ENCODE measurements at regions not wholly inside any gene's neighbourhood (a gene's known extent, or its start where the extent isn't known, plus 50 kb on each side); places are given as distances from the start of the nearest gene placed in this dataset.

DNA sequence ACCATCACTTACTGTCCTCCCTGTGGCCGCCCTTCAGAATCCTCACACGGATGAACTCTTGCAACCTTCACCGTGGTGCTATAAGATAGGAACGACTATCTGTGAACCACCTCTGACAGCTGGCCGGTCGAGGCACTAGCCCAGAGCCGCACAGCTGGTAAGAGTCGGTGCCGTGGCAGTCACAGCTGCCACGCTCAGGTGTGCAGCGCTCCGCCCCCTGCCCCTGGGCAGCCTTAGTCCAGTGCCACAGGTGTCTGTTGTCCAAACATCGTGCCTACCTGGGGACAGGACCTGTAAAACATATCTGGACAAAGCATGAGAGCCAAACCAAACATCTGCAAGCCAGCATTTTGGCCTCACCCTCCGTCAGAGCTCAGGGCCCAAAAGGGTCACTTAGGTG is 55.3 kb upstream of the SALL3 start:
- H3K4me3 ChIP-seq (ENCODE audit: low read depth, low read length), result no peak overlapping the region
- TF ChIP-seq, protein P1, sequence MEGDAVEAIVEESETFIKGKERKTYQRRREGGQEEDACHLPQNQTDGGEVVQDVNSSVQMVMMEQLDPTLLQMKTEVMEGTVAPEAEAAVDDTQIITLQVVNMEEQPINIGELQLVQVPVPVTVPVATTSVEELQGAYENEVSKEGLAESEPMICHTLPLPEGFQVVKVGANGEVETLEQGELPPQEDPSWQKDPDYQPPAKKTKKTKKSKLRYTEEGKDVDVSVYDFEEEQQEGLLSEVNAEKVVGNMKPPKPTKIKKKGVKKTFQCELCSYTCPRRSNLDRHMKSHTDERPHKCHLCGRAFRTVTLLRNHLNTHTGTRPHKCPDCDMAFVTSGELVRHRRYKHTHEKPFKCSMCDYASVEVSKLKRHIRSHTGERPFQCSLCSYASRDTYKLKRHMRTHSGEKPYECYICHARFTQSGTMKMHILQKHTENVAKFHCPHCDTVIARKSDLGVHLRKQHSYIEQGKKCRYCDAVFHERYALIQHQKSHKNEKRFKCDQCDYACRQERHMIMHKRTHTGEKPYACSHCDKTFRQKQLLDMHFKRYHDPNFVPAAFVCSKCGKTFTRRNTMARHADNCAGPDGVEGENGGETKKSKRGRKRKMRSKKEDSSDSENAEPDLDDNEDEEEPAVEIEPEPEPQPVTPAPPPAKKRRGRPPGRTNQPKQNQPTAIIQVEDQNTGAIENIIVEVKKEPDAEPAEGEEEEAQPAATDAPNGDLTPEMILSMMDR (conservative IDR thresholded peaks at IDR 0.05; ENCODE audit: low read depth, low read length), result no peak
- no peak for DNase-seq (ENCODE audit: low read depth)

DNA sequence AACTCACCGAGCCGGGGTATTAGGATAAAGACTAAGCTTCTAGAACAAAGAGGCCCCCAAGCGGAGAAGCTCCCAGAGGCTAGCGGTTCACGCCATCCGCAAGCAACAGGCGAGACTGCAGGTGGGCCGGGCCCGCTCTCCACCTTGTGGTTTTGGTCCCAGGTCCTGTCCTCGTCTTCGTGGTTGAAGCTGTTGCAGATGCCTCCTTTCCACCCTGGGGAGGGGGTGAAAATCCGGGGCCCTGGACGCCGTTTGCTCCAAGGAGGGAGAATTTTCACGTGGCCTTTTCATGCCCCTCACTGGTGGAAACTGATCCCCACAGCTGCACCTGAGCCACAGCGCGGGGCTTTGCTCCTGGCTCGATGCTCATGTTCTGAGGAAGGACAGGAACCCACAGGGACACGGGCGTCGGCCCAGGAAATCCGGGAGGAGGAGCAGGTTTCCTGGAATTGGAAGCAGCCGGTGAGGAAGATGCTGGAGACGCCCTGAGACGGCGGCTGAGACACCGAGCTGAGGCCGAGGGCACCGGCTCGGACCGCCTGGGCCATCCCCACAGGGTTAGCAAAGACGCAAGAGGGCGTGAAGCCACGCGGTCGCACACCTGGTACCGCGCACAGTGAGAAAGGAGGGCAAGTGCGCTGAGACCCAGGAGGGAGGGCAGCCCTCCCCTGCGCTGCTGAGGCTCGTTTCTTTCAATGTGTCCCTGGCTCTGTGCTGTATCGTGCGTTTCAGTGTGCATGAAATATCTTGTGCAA is 54.7 kb upstream of the SALL3 start:
- no peak overlapping the region for H3K4me3 ChIP-seq (ENCODE audit: low read depth, low read length)
- DNase-seq (ENCODE audit: low read depth), result no peak
- TF ChIP-seq, protein P1 (conservative IDR thresholded peaks at IDR 0.05; ENCODE audit: low read depth, low read length), result no peak

DNA sequence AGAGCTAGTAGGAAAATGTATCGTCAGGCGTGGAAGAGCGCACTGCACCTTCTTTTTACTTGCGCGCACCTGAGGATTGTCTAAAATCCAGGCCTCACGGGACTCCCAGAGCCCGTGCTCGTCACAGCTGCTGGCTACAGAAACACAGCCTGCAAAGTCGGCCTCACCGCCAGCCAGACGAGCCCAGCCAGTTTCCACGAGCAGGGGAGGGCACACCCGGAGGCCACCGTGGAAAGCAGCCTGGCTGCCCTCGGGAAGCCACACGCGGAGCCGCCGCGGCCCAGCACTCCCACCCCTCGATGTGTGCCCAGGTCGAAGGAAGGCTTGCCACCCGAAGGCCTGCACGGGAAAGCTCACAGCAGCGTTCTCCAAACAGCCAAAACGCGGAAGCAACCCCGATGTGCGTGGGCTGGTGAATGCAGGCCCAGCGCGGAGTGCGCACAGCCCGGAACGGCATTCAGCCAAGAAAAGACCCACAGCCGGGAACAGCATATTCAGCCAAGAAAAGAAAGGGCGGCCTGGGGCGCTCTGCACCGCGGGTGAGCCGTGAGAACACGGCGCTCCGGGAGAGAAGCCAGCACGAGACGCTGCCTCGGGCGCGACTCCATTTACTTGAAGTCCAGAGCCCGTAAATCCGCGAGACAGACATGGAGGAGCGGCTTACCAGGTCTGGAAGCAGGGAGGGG is 53.9 kb upstream of the SALL3 start:
- TF ChIP-seq, protein P1 (conservative IDR thresholded peaks at IDR 0.05; ENCODE audit: low read depth, low read length), result no peak
- no peak for DNase-seq (ENCODE audit: low read depth)
- no peak overlapping the region for H3K4me3 ChIP-seq (ENCODE audit: low read depth, low read length)

DNA sequence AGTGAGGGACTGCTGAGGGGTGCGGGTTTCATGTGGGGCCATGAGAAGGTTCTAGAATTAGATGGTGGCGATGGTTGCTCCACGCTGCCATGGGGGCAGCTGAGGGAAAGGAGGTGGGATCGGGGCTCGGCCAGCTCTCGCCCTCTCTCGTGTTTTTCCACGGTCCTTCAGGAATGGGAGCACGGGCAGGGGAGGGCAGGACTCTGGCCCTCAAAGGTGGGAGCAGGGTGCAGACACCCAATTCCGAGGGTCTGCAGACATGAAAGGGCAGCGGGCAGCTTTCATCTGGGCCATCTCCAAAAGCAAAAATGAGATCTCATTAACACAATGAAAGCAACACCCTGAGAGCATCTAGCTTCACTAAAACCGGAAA is 53.4 kb upstream of the SALL3 start:
- TF ChIP-seq, protein P1 (conservative IDR thresholded peaks at IDR 0.05; ENCODE audit: low read depth, low read length), result no peak
- no peak overlapping the region for H3K4me3 ChIP-seq (ENCODE audit: low read depth, low read length)
- no peak for DNase-seq (ENCODE audit: low read depth)

DNA sequence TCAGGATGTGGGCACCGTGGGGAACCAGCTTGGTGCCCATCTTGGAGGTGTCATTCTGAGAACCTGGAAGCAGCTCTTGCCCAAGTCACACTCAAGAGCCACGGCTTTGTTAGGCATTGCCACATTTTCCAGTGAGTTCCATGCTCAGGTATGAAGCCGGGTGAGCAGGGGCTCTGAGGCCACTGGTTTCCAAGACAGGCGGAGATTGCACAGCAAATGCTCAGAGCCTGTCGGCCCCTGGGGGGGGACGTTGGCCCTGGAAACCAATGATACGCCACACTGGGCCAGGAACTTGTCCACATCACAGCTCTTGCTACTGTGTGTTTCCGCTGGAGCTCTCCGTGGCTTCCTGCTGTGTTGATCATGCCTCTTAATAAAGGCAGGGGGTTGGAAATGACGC is 52.5 kb upstream of the SALL3 start:
- no peak overlapping the region for H3K4me3 ChIP-seq (ENCODE audit: low read depth, low read length)
- TF ChIP-seq, protein P1 (conservative IDR thresholded peaks at IDR 0.05; ENCODE audit: low read depth, low read length), result no peak
- no peak for DNase-seq (ENCODE audit: low read depth)

DNA sequence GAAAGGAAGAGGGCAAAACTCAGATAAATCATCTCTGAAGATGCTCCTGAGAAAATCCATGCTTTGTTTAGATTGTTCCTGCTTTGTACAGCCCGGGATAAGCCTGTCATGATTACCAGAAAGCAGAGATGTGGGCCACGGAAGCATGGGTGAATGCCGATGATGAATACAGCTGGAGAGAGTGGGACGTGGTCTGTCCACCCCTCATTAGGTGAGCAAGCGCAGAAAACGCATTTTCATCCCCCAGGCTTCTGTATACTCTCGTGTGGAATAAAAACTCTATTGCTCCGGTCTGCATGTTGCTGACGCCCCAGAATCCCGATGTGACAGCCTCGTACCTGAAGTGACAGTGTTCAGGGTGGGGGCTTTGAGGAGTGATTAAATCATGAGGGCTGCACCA is 52.0 kb upstream of the SALL3 start:
- TF ChIP-seq, protein P1 (conservative IDR thresholded peaks at IDR 0.05; ENCODE audit: low read depth, low read length), result no peak
- DNase-seq (ENCODE audit: low read depth), result no peak
- H3K4me3 ChIP-seq (ENCODE audit: low read depth, low read length), result no peak overlapping the region

DNA sequence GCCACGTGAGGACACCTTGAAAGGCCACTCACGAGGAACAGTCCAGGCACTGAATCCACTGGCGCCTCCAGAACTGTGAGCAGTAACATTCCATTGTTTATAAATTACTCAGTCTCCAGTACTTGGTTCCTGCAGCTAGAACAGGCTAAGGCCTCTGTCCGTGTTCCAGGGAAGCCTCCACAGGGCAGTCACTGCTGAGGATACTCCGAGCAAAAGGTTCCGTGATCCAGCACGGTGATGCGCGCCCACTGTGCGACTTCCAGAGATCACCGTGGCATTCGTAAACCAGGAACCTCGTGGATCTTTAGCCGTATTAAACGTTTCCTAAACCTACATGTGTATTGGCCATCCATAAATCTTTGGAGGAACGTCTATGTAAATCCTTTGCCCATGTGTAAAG is 51.5 kb upstream of the SALL3 start:
- H3K4me3 ChIP-seq (ENCODE audit: low read depth, low read length), result no peak overlapping the region
- DNase-seq (ENCODE audit: low read depth), result no peak
- TF ChIP-seq, protein P1 (conservative IDR thresholded peaks at IDR 0.05; ENCODE audit: low read depth, low read length), result no peak
